H9 (cell line): ENCODE measurements at regions not wholly inside any gene's neighbourhood (a gene's known extent, or its start where the extent isn't known, plus 50 kb on each side); places are given as distances from the start of the nearest gene placed in this dataset.

ENCODE experiments used
- DNase-seq: peaks from one replicate; pipeline ENCODE4 v3.0.0-alpha.2; 2017
- H2AFZ ChIP-seq: one replicate; pipeline ENCODE4 v1.6.1; 2013; ENCODE audit warnings: mild to moderate bottlenecking, low read length, control low read depth, moderate library complexity
- H2AK5ac ChIP-seq: 2 replicates; pipeline ENCODE4 v1.6.1; 2013; ENCODE audit warnings: low read length, control low read depth, mixed read lengths; ENCODE audit not compliant: insufficient read length
- H2BK120ac ChIP-seq: one replicate; pipeline ENCODE4 v1.6.1; 2013; ENCODE audit warnings: low read depth, mild to moderate bottlenecking, low read length, control low read depth, inconsistent platforms; ENCODE audit not compliant: poor library complexity, severe bottlenecking
- H2BK12ac ChIP-seq: 2 replicates; pipeline ENCODE4 v1.6.1; 2013; ENCODE audit warnings: low read length, control low read depth, mixed read lengths, low read depth; ENCODE audit not compliant: insufficient read length
- H2BK15ac ChIP-seq: 2 replicates; pipeline ENCODE4 v1.6.1; 2013; ENCODE audit warnings: low read depth, low read length, control low read depth
- H2BK20ac ChIP-seq: one replicate; pipeline ENCODE4 v1.6.1; 2013; ENCODE audit warnings: low read depth, mild to moderate bottlenecking, low read length, control low read depth, inconsistent platforms; ENCODE audit not compliant: poor library complexity, severe bottlenecking
- H2BK5ac ChIP-seq: 2 replicates; pipeline ENCODE4 v1.6.1; 2013; ENCODE audit warnings: low read length, control low read depth, mixed read lengths; ENCODE audit not compliant: insufficient read length
- H3K14ac ChIP-seq: 2 replicates; pipeline ENCODE4 v1.6.1; 2013; ENCODE audit warnings: low read length, control low read depth; ENCODE audit not compliant: insufficient read depth
- H3K18ac ChIP-seq: 2 replicates; pipeline ENCODE4 v1.6.1; 2013; ENCODE audit warnings: low read depth, mild to moderate bottlenecking, mixed read lengths, low read length, control low read depth; ENCODE audit not compliant: insufficient read length
- H3K23ac ChIP-seq: 2 replicates; pipeline ENCODE4 v1.6.1; 2013; ENCODE audit warnings: low read length, control low read depth, mixed read lengths, low read depth; ENCODE audit not compliant: insufficient read length
- H3K23me2 ChIP-seq: 2 replicates; pipeline ENCODE4 v1.6.1; 2013; ENCODE audit warnings: low read depth, mild to moderate bottlenecking, mixed read lengths, low read length, control low read depth; ENCODE audit not compliant: insufficient read length, poor library complexity, severe bottlenecking
- H3K27ac ChIP-seq: 2 replicates; pipeline ENCODE4 v1.5.1; 2013; ENCODE audit warnings: low read length, control low read depth, mixed read lengths, low read depth; ENCODE audit not compliant: insufficient read length
- H3K27me3 ChIP-seq: 2 replicates; pipeline ENCODE4 v1.6.1; 2013; ENCODE audit warnings: low read length, control low read depth, inconsistent platforms; ENCODE audit not compliant: insufficient read depth
- H3K4ac ChIP-seq: 2 replicates; pipeline ENCODE4 v1.6.1; 2013; ENCODE audit warnings: low read depth, mild to moderate bottlenecking, control low read depth, inconsistent platforms, low read length, moderate library complexity
- H3K4me1 ChIP-seq: 2 replicates; pipeline ENCODE4 v1.6.1; 2013; ENCODE audit warnings: low read length, control low read depth, inconsistent platforms; ENCODE audit not compliant: insufficient read depth
- H3K4me2 ChIP-seq: 2 replicates; pipeline ENCODE4 v1.6.1; 2013; ENCODE audit warnings: low read length, control low read depth, mixed read lengths; ENCODE audit not compliant: insufficient read length, insufficient read depth
- H3K56ac ChIP-seq: 2 replicates; pipeline ENCODE4 v1.6.1; 2013; ENCODE audit warnings: low read depth, mild to moderate bottlenecking, mixed read lengths, low read length, control low read depth; ENCODE audit not compliant: insufficient read length
- H3K79me1 ChIP-seq: 2 replicates; pipeline ENCODE4 v1.6.1; 2013; ENCODE audit warnings: low read depth, mild to moderate bottlenecking, moderate library complexity, low read length, control low read depth, inconsistent platforms; ENCODE audit not compliant: insufficient read depth, poor library complexity, severe bottlenecking
- H3K79me2 ChIP-seq: 2 replicates; pipeline ENCODE4 v1.6.1; 2013; ENCODE audit warnings: low read length, control low read depth, inconsistent platforms; ENCODE audit not compliant: insufficient read depth
- H3K9ac ChIP-seq: 2 replicates; pipeline ENCODE4 v1.6.1; 2013; ENCODE audit warnings: low read length, control low read depth, mixed read lengths; ENCODE audit not compliant: insufficient read length; ENCODE audit errors: extremely low read depth
- H3K9me3 ChIP-seq: one replicate; pipeline ENCODE4 v1.6.1; 2013; ENCODE audit warnings: low read depth, low read length, inconsistent platforms; ENCODE audit not compliant: control insufficient read depth
- H3T11ph ChIP-seq: one replicate; pipeline ENCODE4 v1.6.1; 2013; ENCODE audit warnings: mild to moderate bottlenecking, low read length, control low read depth, inconsistent platforms
- H4K20me1 ChIP-seq: one replicate; pipeline ENCODE4 v1.6.1; 2013; ENCODE audit not compliant: control insufficient read depth, insufficient read length, insufficient read depth
- H4K5ac ChIP-seq: 2 replicates; pipeline ENCODE4 v1.6.1; 2013; ENCODE audit warnings: low read depth, mild to moderate bottlenecking, mixed read lengths, low read length, control low read depth; ENCODE audit not compliant: insufficient read length
- H4K8ac ChIP-seq: replicated peaks from 2 replicates; pipeline ENCODE4 v1.6.1; 2013; ENCODE audit warnings: low read length, control low read depth, mixed read lengths, low read depth; ENCODE audit not compliant: insufficient read length
- H4K91ac ChIP-seq: 2 replicates; pipeline ENCODE4 v1.6.1; 2013; ENCODE audit warnings: low read depth, mild to moderate bottlenecking, moderate library complexity, mixed read lengths, low read length, control low read depth; ENCODE audit not compliant: insufficient read length
- H3K27ac Mint-ChIP-seq, 3 experiments: 2 replicates in 2 of 3; 3 replicates in 1 of 3; pipeline ENCODE4 v1.8.0; 2020 to 2021; ENCODE audit warnings: mixed read lengths in 3 of 3, mild to moderate bottlenecking in 1 of 3, moderate library complexity in 1 of 3
- H3K27me3 Mint-ChIP-seq: 2 replicates; pipeline ENCODE4 v1.8.0; 2021; ENCODE audit warnings: low read depth, mild to moderate bottlenecking, moderate library complexity, mixed read lengths
- H3K36me3 Mint-ChIP-seq, 3 experiments: 2 replicates in 2 of 3; 3 replicates in 1 of 3; pipeline ENCODE4 v1.8.0; 2020 to 2021; ENCODE audit warnings: low read depth in 3 of 3, mixed read lengths in 3 of 3; ENCODE audit not compliant: insufficient read depth in 1 of 3
- H3K4me1 Mint-ChIP-seq, 2 experiments: 2 replicates each; pipeline ENCODE4 v1.8.0; 2020; ENCODE audit warnings: mixed read lengths in 2 of 2
- H3K4me3 Mint-ChIP-seq, 2 experiments: 2 replicates in 1 of 2; 3 replicates in 1 of 2; pipeline ENCODE4 v1.8.0; 2020 to 2021; ENCODE audit warnings: mild to moderate bottlenecking in 2 of 2, mixed read lengths in 2 of 2, moderate library complexity in 1 of 2
- H3K9me3 Mint-ChIP-seq, 2 experiments: 2 replicates in 1 of 2; 3 replicates in 1 of 2; pipeline ENCODE4 v1.8.0; 2020; ENCODE audit warnings: mild to moderate bottlenecking in 2 of 2, mixed read lengths in 2 of 2, moderate library complexity in 1 of 2
- WGBS: extraction: QIAGEN DNeasy Blood & Tissue Kit; methylation state at CpG from one replicate; pipeline ENCODE4 v1.1.7; 2013; ENCODE audit warnings: missing lambda C conversion rate, low lambda C conversion rate, mixed read lengths; ENCODE audit not compliant: insufficient read length; ENCODE audit errors: extremely low coverage; 5-methylcytosine and 5-hydroxymethylcytosine counted together
- TF ChIP-seq, protein P1 (sequence below): fragments of 200-600 bp; sonication (generic); conservative IDR thresholded peaks from 3 replicates; pipeline ENCODE4 v1.8.0; 2021; ENCODE audit warnings: antibody characterized with exemption, mild to moderate bottlenecking

DNA sequence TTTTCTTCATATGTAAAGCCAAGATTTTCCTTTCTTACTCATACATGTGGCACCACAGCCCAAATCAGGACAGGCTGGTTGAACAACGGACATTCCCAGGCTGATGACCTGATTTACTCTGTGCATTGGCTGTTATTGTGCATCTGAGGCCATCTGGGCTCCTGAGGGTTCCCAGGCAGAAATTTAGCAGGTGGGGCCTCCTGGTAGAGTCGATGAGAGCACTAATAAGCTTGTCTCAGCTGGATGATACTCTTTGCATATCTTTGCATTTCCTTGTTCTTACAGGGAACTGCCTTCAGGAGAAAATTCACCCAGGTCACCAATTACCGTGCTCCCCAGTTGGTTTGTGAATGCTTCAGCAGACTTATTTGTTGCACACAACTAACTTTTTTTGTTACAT is 605.1 kb downstream of the ELAVL2 start:
- Histone ChIP-seq H3K79me2 (no peaks in the 10 kb centered on the region), H4K91ac (no peak overlapping the region), H3K79me1 (no peaks in the 10 kb centered on the region), H2BK5ac (no peak overlapping the region), H3K18ac (no peak overlapping the region), H3K23me2 (no peaks in the 10 kb centered on the region), H3K23ac (no peak overlapping the region), H4K5ac (no peak overlapping the region), H3K27me3 (no peaks in the 10 kb centered on the region), H3K4ac (no peak overlapping the region), H4K20me1 (no peaks in the 10 kb centered on the region), H4K8ac (no peak overlapping the region), H2BK20ac (no peak overlapping the region), H3K4me2 (no peak overlapping the region), H2BK15ac (no peak overlapping the region), H2BK120ac (no peak overlapping the region), H2AFZ (no peak overlapping the region), H3K14ac (no peak overlapping the region), H3K56ac (no peak overlapping the region), H3T11ph (no peak overlapping the region), H3K9me3 (no peaks in the 10 kb centered on the region), H3K27ac (no peak overlapping the region), H3K9ac (no peak overlapping the region), H2BK12ac (no peak overlapping the region), H3K4me1 (no peaks in the 10 kb centered on the region), H2AK5ac (no peak overlapping the region)
- H3K4me3 Mint-ChIP-seq = no peak overlapping the region
- no CpG with 5 or more reads among the region's 3 CpGs for WGBS
- no peaks in the 10 kb centered on the region for H3K27me3 Mint-ChIP-seq
- peaks cover 10 to 16% of the 10 kb centered on the region in 2 experiments for H3K9me3 Mint-ChIP-seq
- H3K36me3 Mint-ChIP-seq = peaks cover 0 to 22% (median 13%) of the 10 kb centered on the region in 3 experiments; a peak in 5 of 7 replicates
- TF ChIP-seq, protein P1, sequence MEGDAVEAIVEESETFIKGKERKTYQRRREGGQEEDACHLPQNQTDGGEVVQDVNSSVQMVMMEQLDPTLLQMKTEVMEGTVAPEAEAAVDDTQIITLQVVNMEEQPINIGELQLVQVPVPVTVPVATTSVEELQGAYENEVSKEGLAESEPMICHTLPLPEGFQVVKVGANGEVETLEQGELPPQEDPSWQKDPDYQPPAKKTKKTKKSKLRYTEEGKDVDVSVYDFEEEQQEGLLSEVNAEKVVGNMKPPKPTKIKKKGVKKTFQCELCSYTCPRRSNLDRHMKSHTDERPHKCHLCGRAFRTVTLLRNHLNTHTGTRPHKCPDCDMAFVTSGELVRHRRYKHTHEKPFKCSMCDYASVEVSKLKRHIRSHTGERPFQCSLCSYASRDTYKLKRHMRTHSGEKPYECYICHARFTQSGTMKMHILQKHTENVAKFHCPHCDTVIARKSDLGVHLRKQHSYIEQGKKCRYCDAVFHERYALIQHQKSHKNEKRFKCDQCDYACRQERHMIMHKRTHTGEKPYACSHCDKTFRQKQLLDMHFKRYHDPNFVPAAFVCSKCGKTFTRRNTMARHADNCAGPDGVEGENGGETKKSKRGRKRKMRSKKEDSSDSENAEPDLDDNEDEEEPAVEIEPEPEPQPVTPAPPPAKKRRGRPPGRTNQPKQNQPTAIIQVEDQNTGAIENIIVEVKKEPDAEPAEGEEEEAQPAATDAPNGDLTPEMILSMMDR = no peak
- H3K4me1 Mint-ChIP-seq = peaks cover 0 to 6% of the 10 kb centered on the region in 2 experiments; a peak in 2 of 4 replicates
- H3K27ac Mint-ChIP-seq = no peak overlapping the region; a peak in 1 of 7 replicates
- no peak for DNase-seq
